HEK293T (cell line): ENCODE measurements at regions not wholly inside any gene's neighbourhood (a gene's known extent, or its start where the extent isn't known, plus 50 kb on each side); places are given as distances from the start of the nearest gene placed in this dataset.

ENCODE experiments used
- BHLHE40 ChIP-seq: fragments of 450-650 bp; IDR thresholded peaks from 2 replicates; pipeline ENCODE4 v1.6.1; 2016; ENCODE audit warnings: mild to moderate bottlenecking, moderate library complexity, borderline replicate concordance
- HDGF ChIP-seq: fragments of 450-650 bp; IDR thresholded peaks from 2 replicates; pipeline ENCODE4 v1.6.1; 2017; ENCODE audit warnings: antibody characterized with exemption, borderline replicate concordance
- NFRKB ChIP-seq: fragments of 450-650 bp; IDR thresholded peaks from 2 replicates; pipeline ENCODE4 v1.6.1; 2016; ENCODE audit warnings: mild to moderate bottlenecking, moderate library complexity
- TF ChIP-seq, protein P1 (sequence below): fragments of 450-650 bp; IDR thresholded peaks from 2 replicates; pipeline ENCODE4 v1.6.1; 2016

DNA sequence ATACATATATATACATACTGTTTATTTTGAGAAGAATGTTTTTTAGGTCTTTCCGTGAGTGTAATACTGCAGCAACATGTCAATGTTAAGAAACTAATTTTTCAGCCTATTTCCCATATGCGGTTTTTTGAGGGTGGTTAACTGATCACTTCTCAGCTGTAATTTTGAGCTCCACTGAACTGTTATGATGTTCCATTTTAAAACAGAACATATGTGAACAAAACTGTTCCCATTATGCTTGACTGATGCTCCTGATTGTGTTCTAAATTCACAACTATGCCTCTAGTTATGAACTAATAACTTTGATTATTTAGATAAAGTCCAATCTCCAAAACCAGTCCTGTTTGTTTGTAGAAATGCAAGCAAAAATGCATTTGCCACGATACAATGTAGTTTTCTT lies 511.2 kb upstream of the FSIP2 start:
- TF ChIP-seq NFRKB, result no peak
- TF ChIP-seq, protein P1, sequence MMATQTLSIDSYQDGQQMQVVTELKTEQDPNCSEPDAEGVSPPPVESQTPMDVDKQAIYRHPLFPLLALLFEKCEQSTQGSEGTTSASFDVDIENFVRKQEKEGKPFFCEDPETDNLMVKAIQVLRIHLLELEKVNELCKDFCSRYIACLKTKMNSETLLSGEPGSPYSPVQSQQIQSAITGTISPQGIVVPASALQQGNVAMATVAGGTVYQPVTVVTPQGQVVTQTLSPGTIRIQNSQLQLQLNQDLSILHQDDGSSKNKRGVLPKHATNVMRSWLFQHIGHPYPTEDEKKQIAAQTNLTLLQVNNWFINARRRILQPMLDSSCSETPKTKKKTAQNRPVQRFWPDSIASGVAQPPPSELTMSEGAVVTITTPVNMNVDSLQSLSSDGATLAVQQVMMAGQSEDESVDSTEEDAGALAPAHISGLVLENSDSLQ, result no peak
- no peak for TF ChIP-seq BHLHE40
- no peak for TF ChIP-seq HDGF
